Gastroesophageal sphincter (tissue), 4 donors: ENCODE measurements at regions not wholly inside any gene's neighbourhood (a gene's known extent, or its start where the extent isn't known, plus 50 kb on each side); places are given as distances from the start of the nearest gene placed in this dataset.

ENCODE experiments used
- ATAC-seq: fragments of 150-250 bp; one replicate; pipeline ENCODE4 v1.9.1; 2016; ENCODE audit warnings: mild to moderate bottlenecking, moderate library complexity
- H3K27ac ChIP-seq, 4 donors: fragments of 200-600 bp; sonication (generic) in 3 of 4; 1 replicate in 3 of 4; 2 replicates in 1 of 4; pipeline ENCODE4 v1.5.1; 2016 to 2019
- H3K27me3 ChIP-seq: fragments of 200-600 bp; sonication (generic); one replicate; pipeline ENCODE4 v1.5.1; 2019
- H3K36me3 ChIP-seq, 2 donors: fragments of 200-600 bp; sonication (generic); one replicate each; pipeline ENCODE4 v1.5.1; 2019; ENCODE audit warnings: control low read depth in 1 of 2
- H3K4me1 ChIP-seq, 3 donors: fragments of 200-600 bp; sonication (generic); 1 replicate in 2 of 3; 2 replicates in 1 of 3; pipeline ENCODE4 v1.5.1; 2016 to 2019; ENCODE audit warnings: control low read depth in 2 of 3
- H3K4me3 ChIP-seq, 2 donors: fragments of 200-600 bp; sonication (generic); one replicate each; pipeline ENCODE4 v1.5.1; 2019; ENCODE audit warnings: mild to moderate bottlenecking in 1 of 2, moderate library complexity in 1 of 2
- H3K9me3 ChIP-seq, 3 donors: fragments of 200-600 bp; sonication (generic); one replicate each; pipeline ENCODE4 v1.5.1; 2017 to 2019; ENCODE audit warnings: control low read depth in 2 of 3
- CTCF ChIP-seq, 4 experiments: fragments of 200-600 bp in 2 of 4; fragments of 450-650 bp in 2 of 4; sonication (generic) in 1 of 4; IDR thresholded peaks; one replicate each; pipeline ENCODE4 v1.5.1; 2017 to 2019; ENCODE audit warnings: antibody characterized with exemption in 4 of 4, mild to moderate bottlenecking in 2 of 4, moderate library complexity in 2 of 4
- EP300 ChIP-seq: sonication (generic); formaldehyde crosslinking; IDR thresholded peaks from one replicate; pipeline ENCODE4 v1.6.1; 2017; ENCODE audit warnings: antibody characterized with exemption, mild to moderate bottlenecking
- POLR2A ChIP-seq, 2 donors: fragments of 450-650 bp; IDR thresholded peaks; one replicate each; pipeline ENCODE4 v1.6.1; 2017; ENCODE audit warnings: antibody characterized with exemption in 2 of 2, mild to moderate bottlenecking in 2 of 2, moderate library complexity in 1 of 2
- POLR2AphosphoS5 ChIP-seq: sonication (generic); formaldehyde crosslinking; IDR thresholded peaks from one replicate; pipeline ENCODE4 v1.6.1; 2017; ENCODE audit warnings: antibody characterized with exemption
- WGBS, 2 donors: methylation state at CpG; one replicate each; pipeline ENCODE4 v1.1.5; 2018; ENCODE audit warnings: low coverage in 1 of 2; 5-methylcytosine and 5-hydroxymethylcytosine counted together

- Histone ChIP-seq H3K27me3 (no peaks in the 10 kb centered on the region), H3K4me1 (peaks cover 0 to 3% (median 0%) of the 10 kb centered on the region in 3 donors), H3K4me3 (no peak overlapping the region), H3K9me3 (no peaks in the 10 kb centered on the region), H3K27ac (no peak overlapping the region), H3K36me3 (no peaks in the 10 kb centered on the region)
- WGBS, 2 donors, result 77 to 78% methylated on average over 5 of the region's 5 CpGs
- TF ChIP-seq CTCF (IDR thresholded peaks at IDR 0.05) (no peak), POLR2A (IDR thresholded peaks at IDR 0.05) (no peak), EP300 (no peak), POLR2AphosphoS5 (no peak)
- ATAC-seq, result no peak
Measured at GRCh38 chr2:67566958-67567635, 170.0 kb downstream of the ETAA1 start.

- Histone ChIP-seq H3K36me3 (no peaks in the 10 kb centered on the region), H3K27me3 (no peaks in the 10 kb centered on the region), H3K4me3 (no peak overlapping the region), H3K27ac (no peak overlapping the region), H3K9me3 (no peaks in the 10 kb centered on the region), H3K4me1 (peaks cover 0 to 3% (median 0%) of the 10 kb centered on the region in 3 donors)
- TF ChIP-seq CTCF (IDR thresholded peaks at IDR 0.05) (no peak), EP300 (no peak)
- ATAC-seq, result no peak
Measured at GRCh38 chr2:67567886-67568285, 170.8 kb downstream of the ETAA1 start.

- Histone ChIP-seq H3K4me1 (no peaks in the 10 kb centered on the region), H3K27me3 (no peaks in the 10 kb centered on the region), H3K9me3 (no peaks in the 10 kb centered on the region), H3K4me3 (no peak overlapping the region), H3K36me3 (no peaks in the 10 kb centered on the region), H3K27ac (no peak overlapping the region)
- ATAC-seq, result no peak
- TF ChIP-seq POLR2A (IDR thresholded peaks at IDR 0.05) (no peak), EP300 (no peak), POLR2AphosphoS5 (no peak), CTCF (IDR thresholded peaks at IDR 0.05) (no peak)
- WGBS, 2 donors, result 50 to 83% methylated on average over 2 of the region's 2 CpGs
Measured at GRCh38 chr2:67570611-67571010, 173.5 kb downstream of the ETAA1 start.

GRCh38 chr2:67571785-67572718 is 174.9 kb downstream of the ETAA1 start:
- ATAC-seq, result no peak
- no peaks in the 10 kb centered on the region for H3K4me1 ChIP-seq
- no peaks in the 10 kb centered on the region for H3K27me3 ChIP-seq
- no peak overlapping the region for H3K27ac ChIP-seq
- no peak overlapping the region for H3K4me3 ChIP-seq
- H3K36me3 ChIP-seq, result no peaks in the 10 kb centered on the region
- H3K9me3 ChIP-seq, result no peaks in the 10 kb centered on the region
- TF ChIP-seq CTCF (IDR thresholded peaks at IDR 0.05) (no peak), POLR2A (IDR thresholded peaks at IDR 0.05) (no peak), POLR2AphosphoS5 (no peak), EP300 (no peak)
